HL-60 (cell line): ENCODE measurements at regions not wholly inside any gene's neighbourhood (a gene's known extent, or its start where the extent isn't known, plus 50 kb on each side); places are given as distances from the start of the nearest gene placed in this dataset.

Experiments
- GABPA ChIP-seq: IDR thresholded peaks from 2 replicates; pipeline ENCODE4 v1.6.1; 2012; ENCODE audit warnings: low read depth
- POLR2AphosphoS5 ChIP-seq: IDR thresholded peaks from 2 replicates; pipeline ENCODE4 v1.6.1; 2012; ENCODE audit warnings: low read depth
- SPI1 ChIP-seq: IDR thresholded peaks from 2 replicates; pipeline ENCODE4 v1.6.1; 2012; ENCODE audit warnings: low read depth, mild to moderate bottlenecking, borderline replicate concordance
- TF ChIP-seq, protein P1 (sequence below): IDR thresholded peaks from one replicate; pipeline ENCODE4 v1.5.1; 2011; ENCODE audit warnings: low read length, control low read depth, inconsistent platforms; ENCODE audit not compliant: insufficient read depth
- TF ChIP-seq, protein P2 (sequence below): IDR thresholded peaks from 2 replicates; pipeline ENCODE4 v1.6.1; 2012; ENCODE audit warnings: low read depth; ENCODE audit not compliant: insufficient replicate concordance

DNA sequence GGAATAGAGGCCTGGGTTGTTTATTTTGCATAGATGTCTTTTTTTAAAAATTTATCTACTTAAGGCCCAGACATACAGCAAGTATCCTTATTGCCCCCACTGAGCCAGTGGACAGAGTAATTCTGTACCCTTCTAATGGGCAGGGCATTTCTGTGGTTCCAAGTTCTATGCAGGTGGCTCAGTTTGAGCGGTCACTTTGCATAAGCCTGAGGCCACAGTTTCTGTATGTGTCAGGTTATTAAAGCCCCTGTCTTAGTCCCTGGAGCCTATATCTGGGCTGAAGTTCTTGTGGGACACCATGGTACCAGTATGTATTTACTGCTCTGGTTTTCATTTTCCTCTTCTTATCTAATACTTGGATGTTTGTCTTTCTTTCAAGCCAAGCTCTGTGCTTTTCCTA, 168.8 kb downstream of the MID1IP1 start:
- TF ChIP-seq, protein P1, sequence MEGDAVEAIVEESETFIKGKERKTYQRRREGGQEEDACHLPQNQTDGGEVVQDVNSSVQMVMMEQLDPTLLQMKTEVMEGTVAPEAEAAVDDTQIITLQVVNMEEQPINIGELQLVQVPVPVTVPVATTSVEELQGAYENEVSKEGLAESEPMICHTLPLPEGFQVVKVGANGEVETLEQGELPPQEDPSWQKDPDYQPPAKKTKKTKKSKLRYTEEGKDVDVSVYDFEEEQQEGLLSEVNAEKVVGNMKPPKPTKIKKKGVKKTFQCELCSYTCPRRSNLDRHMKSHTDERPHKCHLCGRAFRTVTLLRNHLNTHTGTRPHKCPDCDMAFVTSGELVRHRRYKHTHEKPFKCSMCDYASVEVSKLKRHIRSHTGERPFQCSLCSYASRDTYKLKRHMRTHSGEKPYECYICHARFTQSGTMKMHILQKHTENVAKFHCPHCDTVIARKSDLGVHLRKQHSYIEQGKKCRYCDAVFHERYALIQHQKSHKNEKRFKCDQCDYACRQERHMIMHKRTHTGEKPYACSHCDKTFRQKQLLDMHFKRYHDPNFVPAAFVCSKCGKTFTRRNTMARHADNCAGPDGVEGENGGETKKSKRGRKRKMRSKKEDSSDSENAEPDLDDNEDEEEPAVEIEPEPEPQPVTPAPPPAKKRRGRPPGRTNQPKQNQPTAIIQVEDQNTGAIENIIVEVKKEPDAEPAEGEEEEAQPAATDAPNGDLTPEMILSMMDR, result no peak
- TF ChIP-seq, protein P2, sequence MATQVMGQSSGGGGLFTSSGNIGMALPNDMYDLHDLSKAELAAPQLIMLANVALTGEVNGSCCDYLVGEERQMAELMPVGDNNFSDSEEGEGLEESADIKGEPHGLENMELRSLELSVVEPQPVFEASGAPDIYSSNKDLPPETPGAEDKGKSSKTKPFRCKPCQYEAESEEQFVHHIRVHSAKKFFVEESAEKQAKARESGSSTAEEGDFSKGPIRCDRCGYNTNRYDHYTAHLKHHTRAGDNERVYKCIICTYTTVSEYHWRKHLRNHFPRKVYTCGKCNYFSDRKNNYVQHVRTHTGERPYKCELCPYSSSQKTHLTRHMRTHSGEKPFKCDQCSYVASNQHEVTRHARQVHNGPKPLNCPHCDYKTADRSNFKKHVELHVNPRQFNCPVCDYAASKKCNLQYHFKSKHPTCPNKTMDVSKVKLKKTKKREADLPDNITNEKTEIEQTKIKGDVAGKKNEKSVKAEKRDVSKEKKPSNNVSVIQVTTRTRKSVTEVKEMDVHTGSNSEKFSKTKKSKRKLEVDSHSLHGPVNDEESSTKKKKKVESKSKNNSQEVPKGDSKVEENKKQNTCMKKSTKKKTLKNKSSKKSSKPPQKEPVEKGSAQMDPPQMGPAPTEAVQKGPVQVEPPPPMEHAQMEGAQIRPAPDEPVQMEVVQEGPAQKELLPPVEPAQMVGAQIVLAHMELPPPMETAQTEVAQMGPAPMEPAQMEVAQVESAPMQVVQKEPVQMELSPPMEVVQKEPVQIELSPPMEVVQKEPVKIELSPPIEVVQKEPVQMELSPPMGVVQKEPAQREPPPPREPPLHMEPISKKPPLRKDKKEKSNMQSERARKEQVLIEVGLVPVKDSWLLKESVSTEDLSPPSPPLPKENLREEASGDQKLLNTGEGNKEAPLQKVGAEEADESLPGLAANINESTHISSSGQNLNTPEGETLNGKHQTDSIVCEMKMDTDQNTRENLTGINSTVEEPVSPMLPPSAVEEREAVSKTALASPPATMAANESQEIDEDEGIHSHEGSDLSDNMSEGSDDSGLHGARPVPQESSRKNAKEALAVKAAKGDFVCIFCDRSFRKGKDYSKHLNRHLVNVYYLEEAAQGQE, result no peak
- no peak for TF ChIP-seq GABPA
- no peak for TF ChIP-seq POLR2AphosphoS5
- TF ChIP-seq SPI1, result no peak
